Gastrocnemius medialis (tissue), 4 donors: ENCODE measurements at regions not wholly inside any gene's neighbourhood (a gene's known extent, or its start where the extent isn't known, plus 50 kb on each side); places are given as distances from the start of the nearest gene placed in this dataset.

Experiments
- POLR2A ChIP-seq, 2 donors: fragments of 450-650 bp; IDR thresholded peaks; one replicate each; pipeline ENCODE4 v1.6.1; 2017; ENCODE audit warnings: antibody characterized with exemption in 2 of 2, mild to moderate bottlenecking in 2 of 2, moderate library complexity in 2 of 2
- TF ChIP-seq, protein P1 (sequence below), 5 experiments: fragments of 450-650 bp in 3 of 5; fragments of 200-600 bp in 2 of 5; sonication (generic) in 2 of 5; IDR thresholded peaks in 4 of 5; conservative IDR thresholded peaks in 1 of 5; 1 replicate in 4 of 5; 2 replicates in 1 of 5; pipeline ENCODE4 v1.5.1; 2016 to 2019; ENCODE audit warnings: antibody characterized with exemption in 5 of 5, mild to moderate bottlenecking in 3 of 5, moderate library complexity in 3 of 5

DNA sequence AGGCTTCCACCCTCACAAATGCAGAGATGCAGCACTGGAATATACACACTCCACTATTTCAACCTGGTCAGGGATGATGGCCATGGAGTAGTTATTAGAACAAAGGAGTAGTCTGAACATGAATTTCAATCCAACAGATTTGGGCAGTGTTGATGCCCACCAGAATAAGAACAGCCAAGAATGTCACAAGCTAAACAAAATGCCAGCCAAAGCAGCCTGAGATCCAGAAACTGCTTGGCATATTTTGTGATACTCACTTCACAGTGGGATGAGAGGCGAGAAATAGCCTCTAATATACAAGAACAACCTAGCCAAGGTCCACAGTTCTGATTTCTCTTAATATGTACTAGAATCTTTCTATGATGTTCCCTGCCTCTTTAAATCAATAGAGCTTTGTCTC is 58.6 kb upstream of the KLF7 start:
- TF ChIP-seq, protein P1, sequence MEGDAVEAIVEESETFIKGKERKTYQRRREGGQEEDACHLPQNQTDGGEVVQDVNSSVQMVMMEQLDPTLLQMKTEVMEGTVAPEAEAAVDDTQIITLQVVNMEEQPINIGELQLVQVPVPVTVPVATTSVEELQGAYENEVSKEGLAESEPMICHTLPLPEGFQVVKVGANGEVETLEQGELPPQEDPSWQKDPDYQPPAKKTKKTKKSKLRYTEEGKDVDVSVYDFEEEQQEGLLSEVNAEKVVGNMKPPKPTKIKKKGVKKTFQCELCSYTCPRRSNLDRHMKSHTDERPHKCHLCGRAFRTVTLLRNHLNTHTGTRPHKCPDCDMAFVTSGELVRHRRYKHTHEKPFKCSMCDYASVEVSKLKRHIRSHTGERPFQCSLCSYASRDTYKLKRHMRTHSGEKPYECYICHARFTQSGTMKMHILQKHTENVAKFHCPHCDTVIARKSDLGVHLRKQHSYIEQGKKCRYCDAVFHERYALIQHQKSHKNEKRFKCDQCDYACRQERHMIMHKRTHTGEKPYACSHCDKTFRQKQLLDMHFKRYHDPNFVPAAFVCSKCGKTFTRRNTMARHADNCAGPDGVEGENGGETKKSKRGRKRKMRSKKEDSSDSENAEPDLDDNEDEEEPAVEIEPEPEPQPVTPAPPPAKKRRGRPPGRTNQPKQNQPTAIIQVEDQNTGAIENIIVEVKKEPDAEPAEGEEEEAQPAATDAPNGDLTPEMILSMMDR (IDR thresholded peaks at IDR 0.05 in 4 of 5, conservative IDR thresholded peaks at IDR 0.05 in 1 of 5), result no peak
- no peak for TF ChIP-seq POLR2A (IDR thresholded peaks at IDR 0.05)
